Fibroblast of lung (primary cell): ENCODE measurements at regions not wholly inside any gene's neighbourhood (a gene's known extent, or its start where the extent isn't known, plus 50 kb on each side); places are given as distances from the start of the nearest gene placed in this dataset.

ENCODE experiments used
- DNase-seq, 2 donors: peaks; one replicate each; pipeline versions ENCODE4 v3.0.0 to v3.0.0-alpha.2; 2010; ENCODE audit warnings: low read depth in 2 of 2
- H2AFZ ChIP-seq: 2 replicates; pipeline ENCODE4 v1.5.1; 2012; ENCODE audit warnings: low read length, control low read depth, inconsistent platforms
- H3K27ac ChIP-seq: 2 replicates; pipeline ENCODE4 v1.5.1; 2011; ENCODE audit warnings: low read length, control low read depth; ENCODE audit not compliant: insufficient read depth
- H3K27me3 ChIP-seq: 2 replicates; pipeline ENCODE4 v1.5.1; 2011; ENCODE audit warnings: mild to moderate bottlenecking, low read length; ENCODE audit not compliant: control insufficient read depth, insufficient read depth
- H3K36me3 ChIP-seq: 2 replicates; pipeline ENCODE4 v1.5.1; 2011; ENCODE audit warnings: low read length; ENCODE audit not compliant: control insufficient read depth, insufficient read depth
- H3K4me1 ChIP-seq: 2 replicates; pipeline ENCODE4 v1.5.1; 2011; ENCODE audit warnings: low read length; ENCODE audit not compliant: control insufficient read depth, insufficient read depth; ENCODE audit errors: extremely low read depth
- H3K4me2 ChIP-seq: 2 replicates; pipeline ENCODE4 v1.5.1; 2011; ENCODE audit warnings: low read length, control low read depth; ENCODE audit not compliant: insufficient read depth; ENCODE audit errors: extremely low read depth
- H3K4me3 ChIP-seq, 4 experiments: fragments of 200-600 bp in 1 of 4; sonication (generic) in 1 of 4; replicated peaks in 1 of 4; 2 replicates each; pipeline ENCODE4 v1.5.1; 2011 to 2016; ENCODE audit warnings: low read length in 4 of 4, low read depth in 3 of 4, mild to moderate bottlenecking in 3 of 4, control low read depth in 2 of 4, inconsistent platforms in 1 of 4, mixed read lengths in 1 of 4; ENCODE audit not compliant: insufficient read depth in 1 of 4; ENCODE audit errors: control extremely low read depth in 1 of 4
- H3K79me2 ChIP-seq: 2 replicates; pipeline ENCODE4 v1.5.1; 2012; ENCODE audit warnings: mild to moderate bottlenecking, low read length, inconsistent platforms; ENCODE audit not compliant: control insufficient read depth, insufficient read depth
- H3K9ac ChIP-seq: 2 replicates; pipeline ENCODE4 v1.5.1; 2011; ENCODE audit warnings: mild to moderate bottlenecking, low read length, control low read depth; ENCODE audit not compliant: insufficient read depth
- H3K9me3 ChIP-seq: 2 replicates; pipeline ENCODE4 v1.5.1; 2012; ENCODE audit warnings: low read depth, low read length; ENCODE audit not compliant: control insufficient read depth, insufficient read depth
- H4K20me1 ChIP-seq: 2 replicates; pipeline ENCODE4 v1.5.1; 2011; ENCODE audit warnings: low read length; ENCODE audit not compliant: control insufficient read depth, insufficient read depth; ENCODE audit errors: extremely low read depth
- EZH2 ChIP-seq: IDR thresholded peaks from 2 replicates; pipeline ENCODE4 v1.5.1; 2012; ENCODE audit warnings: low read length, control low read depth, mild to moderate bottlenecking; ENCODE audit errors: missing control alignments
- TF ChIP-seq, protein P1 (sequence below), 2 donors: IDR thresholded peaks in 1 of 2; conservative IDR thresholded peaks in 1 of 2; 1 replicate in 1 of 2; 2 replicates in 1 of 2; pipeline ENCODE4 v1.5.1; 2011 to 2012; ENCODE audit warnings: low read length in 2 of 2, control low read depth in 1 of 2, inconsistent platforms in 1 of 2, low read depth in 1 of 2, mild to moderate bottlenecking in 1 of 2

DNA sequence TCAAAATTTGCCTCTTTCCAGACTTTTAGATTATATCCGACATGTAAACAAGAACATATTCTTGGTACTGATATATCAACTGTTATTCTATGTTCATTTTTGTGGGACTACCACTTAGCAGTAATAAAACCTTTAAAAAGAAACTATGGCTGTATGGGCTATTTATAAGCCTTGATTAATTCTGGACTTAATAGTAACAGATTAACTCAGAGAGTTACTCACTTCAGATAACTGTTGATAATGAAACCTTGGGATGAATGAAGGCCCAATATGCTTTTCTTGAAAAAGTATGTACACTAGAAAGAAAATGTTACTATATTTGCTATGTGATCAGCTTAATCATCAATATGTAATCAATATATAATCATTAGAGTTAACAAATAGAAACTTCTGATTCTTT is 595.9 kb upstream of the BOD1L1 start:
- H3K9me3 ChIP-seq, result no peaks in the 10 kb centered on the region
- no peak for TF ChIP-seq EZH2
- TF ChIP-seq, protein P1, sequence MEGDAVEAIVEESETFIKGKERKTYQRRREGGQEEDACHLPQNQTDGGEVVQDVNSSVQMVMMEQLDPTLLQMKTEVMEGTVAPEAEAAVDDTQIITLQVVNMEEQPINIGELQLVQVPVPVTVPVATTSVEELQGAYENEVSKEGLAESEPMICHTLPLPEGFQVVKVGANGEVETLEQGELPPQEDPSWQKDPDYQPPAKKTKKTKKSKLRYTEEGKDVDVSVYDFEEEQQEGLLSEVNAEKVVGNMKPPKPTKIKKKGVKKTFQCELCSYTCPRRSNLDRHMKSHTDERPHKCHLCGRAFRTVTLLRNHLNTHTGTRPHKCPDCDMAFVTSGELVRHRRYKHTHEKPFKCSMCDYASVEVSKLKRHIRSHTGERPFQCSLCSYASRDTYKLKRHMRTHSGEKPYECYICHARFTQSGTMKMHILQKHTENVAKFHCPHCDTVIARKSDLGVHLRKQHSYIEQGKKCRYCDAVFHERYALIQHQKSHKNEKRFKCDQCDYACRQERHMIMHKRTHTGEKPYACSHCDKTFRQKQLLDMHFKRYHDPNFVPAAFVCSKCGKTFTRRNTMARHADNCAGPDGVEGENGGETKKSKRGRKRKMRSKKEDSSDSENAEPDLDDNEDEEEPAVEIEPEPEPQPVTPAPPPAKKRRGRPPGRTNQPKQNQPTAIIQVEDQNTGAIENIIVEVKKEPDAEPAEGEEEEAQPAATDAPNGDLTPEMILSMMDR (conservative IDR thresholded peaks at IDR 0.05 in 1 of 2, IDR thresholded peaks at IDR 0.05 in 1 of 2; ENCODE audit: low read depth in 1 of 2, low read length in 2 of 2), result no peak
- H3K79me2 ChIP-seq, result no peaks in the 10 kb centered on the region
- no peak for DNase-seq
- no peaks in the 10 kb centered on the region for H3K4me1 ChIP-seq
- H3K4me2 ChIP-seq, result no peak overlapping the region
- H3K4me3 ChIP-seq, result no peak overlapping the region
- no peak overlapping the region for H2AFZ ChIP-seq
- H3K27ac ChIP-seq, result no peak overlapping the region
- H4K20me1 ChIP-seq, result no peaks in the 10 kb centered on the region
- no peaks in the 10 kb centered on the region for H3K36me3 ChIP-seq
- no peaks in the 10 kb centered on the region for H3K27me3 ChIP-seq
- no peak overlapping the region for H3K9ac ChIP-seq

DNA sequence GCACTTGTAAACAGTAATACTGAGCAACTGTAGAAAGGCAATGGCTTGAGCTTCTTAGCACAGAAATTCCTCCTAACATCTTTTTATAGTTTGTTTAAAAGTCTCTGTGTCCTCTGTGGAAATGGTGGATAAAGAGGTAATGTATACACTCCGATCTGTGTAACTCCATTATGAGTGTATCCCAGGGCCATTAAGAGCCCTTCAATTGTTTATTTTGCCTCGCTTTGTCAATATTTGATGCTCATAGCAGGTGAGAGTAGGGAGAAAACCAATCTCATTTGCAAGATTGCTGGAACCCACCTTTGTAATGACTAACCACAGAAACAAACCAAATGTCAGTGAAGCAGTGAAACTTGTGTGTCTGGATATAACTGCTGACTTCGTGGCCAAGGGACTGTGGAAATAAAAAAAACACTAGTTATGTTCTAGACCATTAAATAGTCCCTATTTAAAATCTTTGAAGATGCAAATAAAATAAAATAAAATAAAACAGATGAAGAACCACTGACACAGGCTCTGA is 598.2 kb upstream of the BOD1L1 start:
- no peak overlapping the region for H3K4me2 ChIP-seq
- no peak for DNase-seq
- no peaks in the 10 kb centered on the region for H3K36me3 ChIP-seq
- H3K79me2 ChIP-seq, result no peaks in the 10 kb centered on the region
- TF ChIP-seq, protein P1 (conservative IDR thresholded peaks at IDR 0.05 in 1 of 2, IDR thresholded peaks at IDR 0.05 in 1 of 2; ENCODE audit: low read depth in 1 of 2, low read length in 2 of 2), result no peak
- TF ChIP-seq EZH2, result no peak
- no peak overlapping the region for H2AFZ ChIP-seq
- H3K9me3 ChIP-seq, result no peaks in the 10 kb centered on the region
- no peak overlapping the region for H3K27ac ChIP-seq
- no peaks in the 10 kb centered on the region for H3K4me1 ChIP-seq
- no peaks in the 10 kb centered on the region for H4K20me1 ChIP-seq
- H3K4me3 ChIP-seq, result no peak overlapping the region
- no peak overlapping the region for H3K9ac ChIP-seq
- H3K27me3 ChIP-seq, result no peaks in the 10 kb centered on the region

DNA sequence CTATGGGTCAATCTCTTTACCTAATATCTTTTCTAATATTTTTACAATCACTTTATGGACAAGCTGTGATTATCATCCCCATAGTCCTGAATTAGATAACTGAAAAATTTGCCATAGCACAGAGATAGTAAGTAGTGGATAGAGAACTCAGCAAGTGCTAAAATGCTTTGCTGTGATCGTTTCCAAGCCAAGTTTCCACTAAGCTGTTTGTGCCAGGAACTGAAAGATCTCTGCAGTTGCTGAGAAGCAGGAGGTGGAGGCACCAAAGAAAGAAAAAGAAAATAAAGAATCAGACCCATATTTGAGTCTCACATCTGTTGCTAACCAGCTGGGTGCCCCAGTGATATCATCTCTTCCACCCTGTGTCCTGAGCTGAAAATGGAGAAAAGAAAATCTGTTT is 605.6 kb upstream of the BOD1L1 start:
- Histone ChIP-seq H3K36me3 (no peaks in the 10 kb centered on the region), H3K4me1 (no peaks in the 10 kb centered on the region), H3K27ac (no peak overlapping the region), H2AFZ (no peak overlapping the region), H3K27me3 (no peaks in the 10 kb centered on the region), H3K9me3 (no peaks in the 10 kb centered on the region), H3K9ac (no peak overlapping the region), H3K79me2 (no peaks in the 10 kb centered on the region), H4K20me1 (no peaks in the 10 kb centered on the region), H3K4me2 (no peak overlapping the region), H3K4me3 (no peak overlapping the region)
- peak in 1 of 2 donors; percentile 8 for DNase-seq
- TF ChIP-seq, protein P1 (conservative IDR thresholded peaks at IDR 0.05 in 1 of 2, IDR thresholded peaks at IDR 0.05 in 1 of 2; ENCODE audit: low read depth in 1 of 2, low read length in 2 of 2), result no peak
- TF ChIP-seq EZH2, result no peak
